DND-41 (cell line): ENCODE measurements at regions not wholly inside any gene's neighbourhood (a gene's known extent, or its start where the extent isn't known, plus 50 kb on each side); places are given as distances from the start of the nearest gene placed in this dataset.
A peak's percentile ranks its signal among the peaks of the same experiment; 100 is the strongest.

Experiments used
- ATAC-seq: fragments of 200-7000 bp; cut with Tn5 transposase; 3 replicates; pipeline ENCODE4 v1.9.1; 2021; ENCODE audit warnings: low read depth; ENCODE audit not compliant: insufficient read depth
- DNase-seq: peaks from one replicate; pipeline ENCODE4 v3.0.0-alpha.2; 2020
- H2AFZ ChIP-seq: 2 replicates; pipeline ENCODE4 v1.6.0; 2012; ENCODE audit warnings: low read depth, low read length
- H3K27ac ChIP-seq: 2 replicates; pipeline ENCODE4 v1.5.1; 2012; ENCODE audit warnings: low read length, inconsistent platforms
- H3K27me3 ChIP-seq: fragments of 200-600 bp; sonication (generic); 2 replicates; pipeline ENCODE4 v1.6.0; 2012; ENCODE audit warnings: low read length, mild to moderate bottlenecking, inconsistent platforms; ENCODE audit not compliant: insufficient read depth, poor library complexity
- H3K36me3 ChIP-seq: 2 replicates; pipeline ENCODE4 v1.5.1; 2012; ENCODE audit warnings: low read length, inconsistent platforms; ENCODE audit not compliant: insufficient read depth
- H3K4me1 ChIP-seq: 2 replicates; pipeline ENCODE4 v1.5.1; 2012; ENCODE audit warnings: mild to moderate bottlenecking, low read length; ENCODE audit not compliant: insufficient read depth
- H3K4me2 ChIP-seq: 2 replicates; pipeline ENCODE4 v1.6.0; 2012; ENCODE audit warnings: mild to moderate bottlenecking, moderate library complexity, low read length, inconsistent platforms; ENCODE audit not compliant: insufficient read depth
- H3K4me3 ChIP-seq, 2 experiments: fragments of 200-600 bp in 1 of 2; shearing (Covaris generic) in 1 of 2; 2 replicates each; pipeline ENCODE4 v1.5.1; 2012 to 2016; ENCODE audit warnings: inconsistent platforms in 2 of 2, low read length in 2 of 2, mild to moderate bottlenecking in 2 of 2, low read depth in 1 of 2, moderate library complexity in 1 of 2
- H3K79me2 ChIP-seq: 2 replicates; pipeline ENCODE4 v1.6.0; 2012; ENCODE audit warnings: low read length, inconsistent platforms; ENCODE audit not compliant: insufficient read depth
- H3K9ac ChIP-seq: 2 replicates; pipeline ENCODE4 v1.6.0; 2012; ENCODE audit warnings: low read depth, mild to moderate bottlenecking, inconsistent platforms, low read length, moderate library complexity
- H3K9me3 ChIP-seq: 2 replicates; pipeline ENCODE4 v1.5.1; 2012; ENCODE audit warnings: low read length, moderate library complexity, mild to moderate bottlenecking, inconsistent platforms; ENCODE audit not compliant: insufficient read depth, severe bottlenecking
- H4K20me1 ChIP-seq: 2 replicates; pipeline ENCODE4 v1.6.0; 2012; ENCODE audit warnings: low read length; ENCODE audit not compliant: insufficient read depth
- CTCF ChIP-seq: IDR thresholded peaks from 2 replicates; pipeline ENCODE4 v1.5.1; 2012; ENCODE audit warnings: borderline replicate concordance, low read length, moderate library complexity, mild to moderate bottlenecking; ENCODE audit not compliant: poor library complexity, severe bottlenecking; ENCODE audit errors: extremely low read depth
- EZH2 ChIP-seq: IDR thresholded peaks from 3 replicates; pipeline ENCODE4 v1.6.1; 2012; ENCODE audit warnings: borderline replicate concordance, low read depth, mild to moderate bottlenecking, moderate library complexity, low read length, inconsistent platforms; ENCODE audit not compliant: severe bottlenecking

GRCh38 chr19:30688696-30689095 lies 316.5 kb downstream of the ZNF536 start:
- no peak overlapping the region for H3K9ac ChIP-seq
- no peaks in the 10 kb centered on the region for H3K79me2 ChIP-seq
- H3K4me1 ChIP-seq, result no peaks in the 10 kb centered on the region
- DNase-seq (no peak), ATAC-seq (no peak)
- no peak for TF ChIP-seq CTCF
- TF ChIP-seq EZH2, result no peak
- no peaks in the 10 kb centered on the region for H3K36me3 ChIP-seq
- no peak overlapping the region for H3K4me3 ChIP-seq
- H3K27me3 ChIP-seq, result peaks cover 6% of the 10 kb centered on the region
- no peaks in the 10 kb centered on the region for H4K20me1 ChIP-seq
- no peak overlapping the region for H2AFZ ChIP-seq
- H3K4me2 ChIP-seq, result no peak overlapping the region
- H3K27ac ChIP-seq, result no peak overlapping the region
- no peaks in the 10 kb centered on the region for H3K9me3 ChIP-seq

- Histone ChIP-seq H3K36me3 (no peaks in the 10 kb centered on the region), H3K4me1 (no peaks in the 10 kb centered on the region), H3K9ac (no peak overlapping the region), H3K4me2 (no peak overlapping the region), H2AFZ (no peak overlapping the region), H4K20me1 (peaks cover 3% of the 10 kb centered on the region; the same call in 1 of the 2 replicates), H3K4me3 (no peak overlapping the region), H3K27me3 (peaks cover 8% of the 10 kb centered on the region), H3K9me3 (no peaks in the 10 kb centered on the region), H3K79me2 (no peaks in the 10 kb centered on the region), H3K27ac (no peak overlapping the region)
- ATAC-seq (no peak), DNase-seq (no peak)
- no peak for TF ChIP-seq CTCF
- no peak for TF ChIP-seq EZH2
These were observed 314.8 kb downstream of the ZNF536 start for GRCh38 chr19:30686826-30687566.

- peak; percentile 22 for TF ChIP-seq CTCF
- no peak for TF ChIP-seq EZH2
- Histone ChIP-seq H3K79me2 (no peaks in the 10 kb centered on the region), H3K4me1 (no peaks in the 10 kb centered on the region), H3K9ac (no peak overlapping the region), H3K36me3 (no peaks in the 10 kb centered on the region), H3K27me3 (peaks cover 8% of the 10 kb centered on the region), H3K9me3 (no peaks in the 10 kb centered on the region), H2AFZ (no peak overlapping the region), H3K27ac (no peak overlapping the region), H4K20me1 (peaks cover 3% of the 10 kb centered on the region; the same call in 1 of the 2 replicates), H3K4me2 (no peak overlapping the region), H3K4me3 (no peak overlapping the region)
- no peak for DNase-seq
- no peak for ATAC-seq
These were observed 314.1 kb downstream of the ZNF536 start for GRCh38 chr19:30686176-30686820.
